Prostate gland (tissue), 2 donors: ENCODE measurements at regions not wholly inside any gene's neighbourhood (a gene's known extent, or its start where the extent isn't known, plus 50 kb on each side); places are given as distances from the start of the nearest gene placed in this dataset.

ENCODE experiments used
- CTCF ChIP-seq, 4 experiments: fragments of 200-600 bp in 2 of 4; fragments of 450-650 bp in 2 of 4; sonication (generic) in 2 of 4; IDR thresholded peaks; 1 replicate in 3 of 4; 2 replicates in 1 of 4; pipeline ENCODE4 v1.5.1; 2016 to 2019; ENCODE audit warnings: antibody characterized with exemption in 4 of 4, mild to moderate bottlenecking in 2 of 4, moderate library complexity in 2 of 4
- POLR2A ChIP-seq: fragments of 450-650 bp; IDR thresholded peaks from one replicate; pipeline ENCODE4 v1.6.1; 2016; ENCODE audit warnings: antibody characterized with exemption, mild to moderate bottlenecking

- TF ChIP-seq CTCF (IDR thresholded peaks at IDR 0.05) (no peak), POLR2A (no peak)
Measured at GRCh38 chr16:9679213-9679767, 502.9 kb downstream of the GRIN2A start.
